Fibroblast of the conjunctiva (primary cell): ENCODE measurements at regions not wholly inside any gene's neighbourhood (a gene's known extent, or its start where the extent isn't known, plus 50 kb on each side); places are given as distances from the start of the nearest gene placed in this dataset.

ENCODE experiments used
- DNase-seq: peaks from one replicate; pipeline ENCODE4 v3.0.0-alpha.2; 2010; ENCODE audit warnings: low read depth

GRCh38 chr10:78879621-78880020, 189.1 kb upstream of the ZMIZ1 start:
- no peak for DNase-seq

DNA sequence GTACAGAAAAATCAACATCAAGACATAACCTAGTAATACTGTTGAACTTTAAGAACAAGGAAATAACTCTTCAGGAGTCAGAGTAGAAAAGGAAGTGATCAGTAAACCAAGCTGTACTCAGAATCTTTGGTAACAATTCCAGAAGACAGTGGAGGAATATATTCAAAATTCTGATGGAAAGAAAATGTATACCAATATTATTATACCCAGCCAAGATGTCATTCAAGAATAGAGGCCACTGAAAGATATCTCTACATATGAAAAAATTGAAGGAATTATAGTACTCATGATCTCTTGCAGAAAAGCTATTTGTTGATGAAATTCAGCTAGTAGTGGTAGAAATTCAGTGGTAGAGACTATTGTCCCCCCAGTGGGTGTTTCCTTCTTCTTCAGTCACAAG, 182.6 kb upstream of the ZMIZ1 start:
- DNase-seq = no peak

- no peak for DNase-seq
These were observed 179.2 kb upstream of the ZMIZ1 start for GRCh38 chr10:78889536-78890063.

GRCh38 chr10:78890506-78890905, 178.3 kb upstream of the ZMIZ1 start:
- DNase-seq = no peak

DNA sequence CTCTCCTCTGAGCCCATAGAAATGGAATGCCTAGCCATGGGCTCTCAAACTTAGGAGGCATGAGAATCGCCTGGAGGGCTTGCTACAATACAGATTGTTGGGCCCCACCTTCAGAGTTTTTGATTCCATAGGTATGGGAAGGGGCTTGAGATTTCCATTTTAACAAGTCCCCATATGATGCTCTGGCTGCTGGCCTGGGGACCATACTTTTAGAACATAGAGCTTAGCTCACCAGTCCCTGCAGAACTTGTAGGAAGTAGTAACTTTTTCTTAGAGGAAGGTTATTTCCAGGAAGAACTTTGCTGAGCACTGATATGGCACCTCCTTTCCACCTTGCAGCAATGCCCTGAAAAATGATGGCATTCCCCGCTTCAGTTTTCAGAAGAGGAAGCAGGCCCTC, 177.0 kb upstream of the ZMIZ1 start:
- no peak for DNase-seq

GRCh38 chr10:78892338-78893176, 176.2 kb upstream of the ZMIZ1 start:
- DNase-seq = no peak

DNA sequence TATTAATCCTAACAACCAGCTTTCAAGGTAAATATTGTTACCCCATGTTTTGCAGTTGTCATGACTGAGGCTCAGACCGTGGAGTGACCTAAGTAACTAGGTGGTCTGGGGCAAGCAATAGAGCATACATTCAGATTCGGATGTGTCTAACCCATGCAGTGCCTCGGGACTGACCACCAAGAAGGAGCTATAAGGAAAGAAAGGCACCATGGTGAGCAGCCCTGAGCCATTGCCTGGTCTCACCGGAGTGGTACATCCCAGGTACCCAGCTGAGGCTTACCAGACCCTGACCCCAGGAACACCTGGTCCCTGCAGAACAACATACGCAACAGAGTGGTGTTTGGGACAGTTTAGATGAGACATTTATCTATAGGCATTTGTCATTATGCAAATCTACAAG, 175.5 kb upstream of the ZMIZ1 start:
- DNase-seq = no peak

- no peak for DNase-seq
These were observed 174.5 kb upstream of the ZMIZ1 start for GRCh38 chr10:78894089-78894840.

DNA sequence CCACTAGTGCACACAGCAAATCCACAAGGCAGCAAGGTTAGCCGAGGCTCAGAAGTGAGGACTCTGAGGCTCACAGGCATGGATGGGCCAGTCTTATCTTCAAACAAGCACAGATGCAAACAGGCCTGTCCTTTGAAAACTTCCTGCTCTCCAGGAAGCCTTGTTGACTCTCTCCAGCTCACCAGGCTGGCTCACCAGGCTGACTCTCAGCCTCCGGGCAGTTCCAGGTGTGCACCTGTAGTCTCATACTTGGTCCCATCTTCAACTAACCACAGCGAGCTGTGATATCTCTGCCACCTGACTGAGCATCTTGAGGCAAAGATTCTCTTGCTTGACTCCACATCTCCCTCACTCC, 173.9 kb upstream of the ZMIZ1 start:
- no peak for DNase-seq

- no peak for DNase-seq
These were observed 173.3 kb upstream of the ZMIZ1 start for GRCh38 chr10:78895469-78895868.

GRCh38 chr10:78896159-78896928, 172.4 kb upstream of the ZMIZ1 start:
- no peak for DNase-seq

DNA sequence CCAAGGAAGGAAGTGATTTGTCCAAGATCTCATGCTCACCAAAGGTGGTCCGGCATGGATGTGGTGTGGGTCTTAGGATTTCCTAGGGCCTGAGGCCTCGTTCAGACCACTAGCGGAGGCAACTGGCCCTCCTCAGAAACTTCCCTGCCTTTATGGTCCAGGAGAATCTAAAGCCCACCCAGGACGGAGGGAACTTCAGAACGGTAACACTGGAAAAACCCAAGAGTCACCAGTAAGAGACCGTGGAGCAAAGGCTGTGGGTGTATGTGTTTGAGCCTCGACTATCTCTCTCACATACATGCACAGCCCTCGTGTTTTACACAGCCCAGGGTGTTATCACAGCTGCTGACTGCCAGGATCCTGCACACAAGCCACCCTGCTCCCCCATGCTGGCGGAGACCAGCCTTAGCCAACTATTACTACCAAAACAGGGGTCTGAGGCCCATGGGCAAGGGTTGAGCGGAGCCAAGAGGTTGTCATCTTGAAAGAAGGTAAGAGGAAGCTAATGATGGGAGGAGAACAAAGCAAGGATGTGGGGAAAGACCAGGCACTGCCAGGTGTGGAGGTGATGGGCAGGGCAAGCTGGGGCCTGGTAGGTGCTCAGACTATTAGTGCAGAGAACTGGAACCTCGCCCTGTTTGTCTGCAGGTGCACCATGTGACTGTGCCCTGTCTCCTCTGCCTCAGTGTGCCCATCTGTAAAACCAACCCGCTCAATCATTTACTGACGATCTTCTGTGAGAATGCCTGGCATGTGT, 170.2 kb upstream of the ZMIZ1 start:
- DNase-seq = no peak

DNA sequence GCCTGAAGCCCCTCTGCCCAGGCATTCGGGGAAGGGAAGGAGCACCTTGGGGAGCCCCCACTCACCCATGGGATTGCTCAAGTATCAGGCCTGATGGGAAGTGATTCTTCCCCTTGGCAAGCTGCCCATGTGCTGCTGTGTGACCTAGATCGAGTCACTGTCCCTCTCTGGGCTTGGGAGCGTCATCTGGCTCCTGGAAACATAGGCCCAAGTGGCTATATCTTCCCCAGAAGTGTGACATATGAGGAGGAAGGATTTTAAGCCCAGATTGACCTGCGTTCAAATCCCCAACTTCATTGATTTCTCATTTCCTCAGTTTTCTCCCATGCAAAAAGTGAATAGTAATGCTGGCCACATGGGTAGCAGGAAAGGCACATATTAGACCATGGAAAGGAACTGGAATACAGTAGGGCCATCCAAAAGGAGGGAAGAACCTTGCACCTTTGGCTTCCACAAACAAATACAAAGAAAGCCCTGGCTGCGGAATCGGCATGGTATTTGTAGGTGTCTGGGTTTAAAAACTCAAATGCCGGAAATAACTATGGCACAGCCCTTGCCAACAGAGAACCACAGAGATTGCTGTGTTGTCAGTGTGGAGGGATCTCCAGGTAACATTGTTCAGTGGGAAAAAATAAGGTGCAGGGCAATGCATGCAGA, 169.5 kb upstream of the ZMIZ1 start:
- DNase-seq = no peak

GRCh38 chr10:78899996-78900714, 168.6 kb upstream of the ZMIZ1 start:
- DNase-seq = no peak

DNA sequence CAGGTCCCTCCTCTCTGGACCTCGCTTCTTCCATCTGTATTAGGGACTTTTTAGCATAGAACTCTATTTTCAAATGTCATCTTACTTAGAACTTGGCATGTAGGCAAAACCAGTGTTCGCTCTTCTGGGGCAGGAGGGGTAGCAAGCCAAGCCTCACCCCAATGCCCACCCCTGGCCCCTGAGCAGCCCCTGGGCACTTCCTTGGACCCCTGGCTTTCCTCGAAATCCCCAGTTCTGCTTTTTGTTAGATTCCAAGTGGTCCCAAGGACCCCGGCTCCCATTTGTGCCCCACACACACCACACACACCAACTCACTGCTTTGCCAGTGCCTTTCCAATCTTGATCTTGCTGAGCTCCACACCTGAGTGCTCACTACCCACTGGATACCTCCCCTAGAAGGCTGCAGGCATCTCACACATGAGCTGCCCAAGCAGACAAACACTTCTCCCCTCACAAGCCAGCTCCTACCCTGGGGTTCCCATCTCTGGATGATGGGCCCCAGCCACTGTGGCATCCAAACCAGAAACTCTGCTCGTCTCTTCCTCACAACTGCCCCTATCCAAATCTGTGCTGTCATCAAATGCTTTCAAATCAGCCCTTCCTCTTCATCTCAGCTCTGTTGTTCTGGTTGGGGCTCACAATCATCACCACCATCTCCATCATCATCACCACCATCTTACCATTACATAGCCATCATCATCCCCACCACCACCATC, 167.9 kb upstream of the ZMIZ1 start:
- DNase-seq = no peak

DNA sequence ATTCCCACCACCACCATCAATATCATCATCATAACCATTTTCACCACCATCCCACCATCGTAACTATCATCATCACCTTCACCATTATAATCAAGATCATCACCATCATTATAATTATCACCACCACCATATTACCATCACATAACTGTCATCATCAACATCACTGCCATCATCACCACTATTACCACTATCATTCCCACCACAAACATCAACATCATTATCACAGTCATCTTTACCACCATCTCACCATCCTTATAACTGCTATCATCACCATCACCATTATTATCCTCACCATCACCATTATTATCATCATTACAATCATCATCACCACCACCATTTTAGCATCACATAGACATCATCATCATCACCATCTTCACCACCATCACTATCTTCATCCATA, 167.1 kb upstream of the ZMIZ1 start:
- DNase-seq = no peak

- DNase-seq = no peak
These were observed 166.0 kb upstream of the ZMIZ1 start for GRCh38 chr10:78902815-78903214.

DNA sequence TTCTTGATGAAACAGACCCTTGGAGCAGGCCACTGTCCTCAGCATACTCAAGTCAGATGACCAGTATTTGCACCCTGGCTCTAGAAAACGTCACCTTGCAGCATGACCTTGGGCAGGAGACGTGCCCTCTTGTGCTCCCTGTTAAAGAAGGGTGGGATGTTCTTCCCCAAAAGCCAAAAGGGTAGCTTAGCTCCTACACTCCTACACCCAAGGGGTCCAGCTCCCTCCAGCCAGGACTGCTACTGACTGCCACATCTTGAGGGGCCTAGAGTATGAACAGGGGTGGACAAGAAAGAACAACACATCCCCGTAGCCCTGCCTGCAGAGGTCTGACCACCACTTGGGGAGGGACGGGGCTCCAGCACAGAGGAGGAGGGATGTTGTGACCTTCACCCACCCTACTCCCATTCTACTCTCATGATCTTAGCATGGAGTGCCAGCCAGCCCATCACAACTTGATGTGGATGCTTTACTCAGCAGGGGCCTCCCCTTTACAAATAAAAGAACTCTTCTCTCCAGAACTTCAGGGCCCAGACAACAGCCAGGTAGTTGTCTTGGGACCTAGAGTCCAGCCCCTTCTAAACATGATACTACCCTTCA, 165.3 kb upstream of the ZMIZ1 start:
- DNase-seq = no peak

DNA sequence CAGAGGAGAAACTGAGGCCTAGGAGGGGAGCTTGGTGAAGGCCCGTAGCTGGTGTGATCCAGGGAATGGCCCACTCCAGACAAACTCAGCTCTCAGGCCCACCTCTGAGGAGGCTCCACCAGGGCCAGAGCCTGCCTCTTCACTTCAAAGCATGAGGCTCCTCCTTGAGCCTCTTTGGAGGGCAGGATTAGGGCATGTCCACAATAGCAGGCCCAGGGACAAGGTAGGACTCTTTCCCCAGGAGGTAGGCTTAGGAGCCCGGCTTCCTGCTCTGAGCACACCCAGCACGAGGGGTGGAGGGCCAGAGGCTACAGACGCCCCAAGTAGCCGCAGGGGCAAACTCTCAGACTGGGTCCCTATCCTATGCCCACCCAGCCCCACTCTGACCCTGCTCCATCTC, 164.6 kb upstream of the ZMIZ1 start:
- DNase-seq = no peak
